ENCODE measurements at regions not wholly inside any gene's neighbourhood (a gene's known extent, or its start where the extent isn't known, plus 50 kb on each side); places are given as distances from the start of the nearest gene placed in this dataset.

- TF ChIP-seq POLR2AphosphoS5 (IDR thresholded peaks at IDR 0.05; ENCODE audit: low read depth, low read length) (no peak), POLR2A (IDR thresholded peaks at IDR 0.05; ENCODE audit: low read depth, low read length) (no peak), TAF1 (IDR thresholded peaks at IDR 0.05; ENCODE audit: borderline replicate concordance, low read depth, low read length) (no peak)
These were observed 341.1 kb downstream of the MMUT start for GRCh38 chr6:49121970-49122369.
